Neural progenitor cell (in vitro differentiated cells): ENCODE measurements at regions not wholly inside any gene's neighbourhood (a gene's known extent, or its start where the extent isn't known, plus 50 kb on each side); places are given as distances from the start of the nearest gene placed in this dataset.

Source experiments
- CTCF ChIP-seq: fragments of 200-600 bp; sonication (generic); IDR thresholded peaks from 2 replicates; pipeline ENCODE4 v1.5.1; 2017; ENCODE audit warnings: antibody characterized with exemption, mild to moderate bottlenecking
- EZH2 ChIP-seq: fragments of 200-600 bp; sonication (generic); IDR thresholded peaks from 2 replicates; pipeline ENCODE4 v1.6.1; 2017; ENCODE audit warnings: antibody characterized with exemption, mild to moderate bottlenecking, moderate library complexity

- TF ChIP-seq CTCF (no peak), EZH2 (no peak)
Measured at GRCh38 chr14:61110316-61111082, 129.5 kb downstream of the SLC38A6 start.
